Fibroblast of skin of left biceps (primary cell): ENCODE measurements at regions not wholly inside any gene's neighbourhood (a gene's known extent, or its start where the extent isn't known, plus 50 kb on each side); places are given as distances from the start of the nearest gene placed in this dataset.

Experiments used
- DNase-seq, 2 experiments: peaks; one replicate each; pipeline ENCODE4 v3.0.0-alpha.2; 2013; ENCODE audit warnings: low read depth in 2 of 2

DNA sequence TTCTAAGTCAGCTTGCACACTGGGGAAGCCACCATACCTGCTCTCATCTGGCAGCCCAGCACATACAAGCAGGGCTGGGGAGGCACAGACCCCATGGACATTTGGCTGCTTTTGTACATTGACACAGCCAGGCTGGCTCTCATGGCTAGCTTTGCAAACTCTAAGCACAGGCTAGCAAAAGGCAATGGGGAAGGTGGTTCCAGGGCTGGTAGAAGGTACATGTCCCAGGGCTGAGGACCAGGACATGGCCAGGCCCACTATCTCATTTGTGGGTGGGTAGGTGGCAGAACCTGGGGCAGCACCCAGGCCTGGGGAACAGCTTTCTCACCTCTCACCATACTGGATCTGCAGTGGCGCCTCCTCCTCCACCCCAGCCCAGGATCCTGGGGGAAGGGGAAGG, 90.9 kb downstream of the HS1BP3 start:
- no peak for DNase-seq

DNA sequence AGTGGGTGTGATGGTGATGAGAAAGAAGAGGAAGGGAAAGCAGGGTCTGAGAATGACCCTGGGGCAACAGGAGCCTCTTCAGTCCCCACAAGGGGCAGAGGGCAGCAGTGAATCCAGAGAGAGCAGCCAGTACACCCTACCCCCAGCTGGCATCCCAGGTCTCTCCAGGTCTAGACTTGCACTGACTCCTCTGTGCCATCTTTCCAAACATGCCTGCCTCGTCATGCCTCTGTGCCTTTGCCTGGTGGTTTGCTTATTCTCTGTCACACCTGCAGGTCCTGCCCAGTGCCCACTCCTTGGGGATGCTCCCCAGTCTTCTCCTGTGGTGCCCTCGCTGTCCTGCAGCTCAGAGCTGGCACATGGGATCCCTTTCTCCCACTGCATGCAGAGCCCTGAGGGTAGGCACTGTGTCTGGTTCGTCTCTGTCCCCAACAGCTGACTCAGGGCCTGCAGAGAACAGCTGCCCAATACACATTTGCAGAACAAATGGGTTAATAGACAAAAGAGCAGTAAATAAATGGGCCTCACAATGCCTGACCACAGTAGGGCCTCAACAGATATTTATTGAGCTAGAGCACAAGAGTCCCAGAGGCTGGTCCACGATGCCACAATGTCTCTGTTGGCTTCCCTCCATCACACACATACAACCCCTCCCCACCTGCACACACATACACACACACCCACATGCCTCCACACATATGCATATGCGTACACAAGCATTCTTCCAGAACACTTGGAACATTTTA, 89.8 kb downstream of the HS1BP3 start:
- DNase-seq: no peak

DNA sequence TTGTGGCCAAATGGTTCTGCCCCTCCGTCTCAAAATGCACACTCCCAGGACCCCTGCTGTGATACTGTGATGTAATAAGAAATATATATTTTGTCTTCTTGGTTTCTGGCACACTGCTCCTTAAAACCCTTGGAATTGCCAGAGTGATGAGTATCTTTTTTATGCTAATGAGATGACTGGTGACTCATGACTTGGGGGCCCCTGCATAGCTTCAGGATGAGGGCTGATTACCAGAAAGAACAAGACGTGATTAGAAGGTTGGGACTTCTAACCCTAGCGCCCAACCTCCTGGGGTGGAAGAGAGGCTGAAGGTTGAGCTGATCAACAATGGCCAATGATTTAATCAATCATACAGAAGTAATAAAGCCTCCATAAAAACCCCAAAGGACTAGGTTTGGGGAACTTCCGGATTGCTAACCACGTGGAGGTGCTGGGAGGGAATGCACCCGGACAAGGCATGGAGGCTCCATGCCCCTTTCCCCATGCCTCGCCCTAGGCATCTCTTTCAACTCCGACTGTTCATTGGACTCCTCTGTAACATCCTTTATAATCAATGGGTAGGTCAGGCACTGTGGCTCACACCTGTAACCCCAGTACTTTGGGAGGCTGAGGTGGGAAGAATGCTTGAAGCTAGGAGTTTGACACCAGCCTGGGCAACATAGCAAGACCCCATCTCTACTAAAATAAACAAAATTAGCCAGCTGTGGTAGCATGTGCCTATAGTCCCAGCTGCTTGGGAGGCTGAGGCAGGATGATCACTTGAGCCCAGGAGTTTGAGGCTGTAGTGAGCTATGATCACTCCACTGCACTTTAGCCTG, 89.1 kb downstream of the HS1BP3 start:
- peak; percentile 80 to 84 for DNase-seq

DNA sequence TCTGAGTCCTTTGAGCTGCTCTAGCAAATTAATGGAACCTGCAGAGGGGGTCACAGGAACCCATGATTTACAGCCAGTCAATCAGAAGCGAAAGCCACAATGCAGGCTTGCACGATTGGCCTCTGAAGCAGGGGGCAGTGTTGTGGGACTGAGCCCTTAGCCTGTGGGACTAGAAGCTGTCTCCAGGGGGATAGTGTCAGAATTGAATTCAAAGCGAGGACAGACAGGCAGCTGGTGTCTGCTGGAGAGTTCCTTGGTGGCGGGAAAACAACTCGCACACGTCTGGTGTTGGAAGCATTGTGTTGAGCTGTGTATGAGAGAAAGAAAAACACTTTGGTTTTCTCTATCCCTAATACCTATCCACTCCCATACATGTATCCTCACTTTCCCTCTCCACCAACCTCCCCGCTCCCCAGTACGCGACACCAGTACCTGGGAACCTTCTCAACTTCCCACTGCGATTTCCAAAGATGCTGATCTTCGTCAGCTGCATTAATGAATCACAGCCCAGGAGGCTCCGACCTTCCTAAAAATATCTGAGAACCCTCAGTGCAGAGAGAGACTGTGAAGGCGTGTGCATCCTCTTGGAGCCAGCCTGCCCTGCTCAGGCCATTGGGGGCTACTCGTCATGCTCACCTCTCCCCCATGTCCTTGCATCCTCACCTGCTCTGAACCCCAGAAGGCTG, 88.2 kb downstream of the HS1BP3 start:
- DNase-seq: no peak

DNA sequence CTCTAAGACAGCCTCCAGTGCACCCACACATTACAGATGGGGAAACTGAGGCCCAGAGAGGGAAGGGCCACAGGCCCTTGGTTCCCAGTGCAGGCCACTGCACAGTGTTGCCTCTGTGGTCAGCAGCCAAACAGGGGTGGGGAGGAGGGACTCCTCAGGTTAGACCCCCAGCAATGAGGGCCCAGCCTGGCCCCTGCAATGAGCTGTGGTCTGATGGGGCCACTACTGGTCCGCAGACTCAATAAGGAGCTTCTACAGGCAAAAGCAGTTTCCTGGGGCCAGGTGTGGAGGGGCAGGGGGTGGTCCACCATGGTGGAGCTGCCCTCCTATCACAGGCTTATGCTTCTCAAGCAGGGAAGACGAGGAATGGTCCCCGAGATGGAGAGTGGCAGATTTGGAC, 87.6 kb downstream of the HS1BP3 start:
- DNase-seq: no peak

DNA sequence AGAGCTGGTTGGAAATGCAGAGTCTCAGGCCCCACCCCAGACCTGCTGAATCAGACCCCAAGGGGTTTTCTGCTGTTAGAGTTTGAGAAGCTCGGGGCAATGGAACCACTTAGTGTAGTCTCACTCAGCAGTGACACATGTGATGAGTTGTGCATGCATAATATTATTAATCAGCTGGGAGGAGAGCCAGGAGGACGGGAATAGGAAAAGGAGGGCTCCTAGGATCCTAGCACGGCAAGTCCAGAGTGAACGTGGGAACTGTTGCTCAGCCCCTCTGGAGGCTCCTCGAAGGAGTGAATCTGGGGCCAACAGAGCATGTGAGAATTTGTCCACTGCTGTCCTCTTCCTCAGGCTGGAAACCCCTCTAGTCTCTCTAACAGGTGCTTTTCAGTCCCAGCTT, 87.1 kb downstream of the HS1BP3 start:
- peak; percentile 42 to 49 for DNase-seq

DNA sequence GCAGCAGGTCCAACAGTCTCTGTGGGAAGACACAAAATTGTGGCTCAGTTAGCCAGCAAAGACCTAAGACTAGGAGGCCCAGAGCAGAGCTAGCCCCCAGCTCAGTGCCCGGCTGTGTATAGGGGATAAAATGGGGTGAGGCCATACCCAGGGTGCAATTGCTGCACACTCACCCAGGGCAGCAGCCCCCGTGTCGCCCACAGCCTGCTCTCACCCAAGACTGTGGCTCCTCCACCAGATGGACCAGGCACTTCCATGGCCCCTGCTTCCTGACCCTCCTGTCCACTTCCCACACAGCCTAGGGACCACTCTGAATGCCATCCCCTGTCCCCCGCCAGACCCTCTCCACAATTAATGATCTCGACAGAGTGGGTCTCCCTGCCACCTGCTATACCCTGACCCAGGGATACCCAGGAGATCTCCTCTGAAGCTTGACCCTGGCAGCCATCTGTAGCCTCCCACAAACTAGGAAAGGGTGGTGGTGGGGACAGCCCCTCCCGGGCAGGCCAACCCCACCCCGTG, 85.7 kb downstream of the HS1BP3 start:
- no peak for DNase-seq

DNA sequence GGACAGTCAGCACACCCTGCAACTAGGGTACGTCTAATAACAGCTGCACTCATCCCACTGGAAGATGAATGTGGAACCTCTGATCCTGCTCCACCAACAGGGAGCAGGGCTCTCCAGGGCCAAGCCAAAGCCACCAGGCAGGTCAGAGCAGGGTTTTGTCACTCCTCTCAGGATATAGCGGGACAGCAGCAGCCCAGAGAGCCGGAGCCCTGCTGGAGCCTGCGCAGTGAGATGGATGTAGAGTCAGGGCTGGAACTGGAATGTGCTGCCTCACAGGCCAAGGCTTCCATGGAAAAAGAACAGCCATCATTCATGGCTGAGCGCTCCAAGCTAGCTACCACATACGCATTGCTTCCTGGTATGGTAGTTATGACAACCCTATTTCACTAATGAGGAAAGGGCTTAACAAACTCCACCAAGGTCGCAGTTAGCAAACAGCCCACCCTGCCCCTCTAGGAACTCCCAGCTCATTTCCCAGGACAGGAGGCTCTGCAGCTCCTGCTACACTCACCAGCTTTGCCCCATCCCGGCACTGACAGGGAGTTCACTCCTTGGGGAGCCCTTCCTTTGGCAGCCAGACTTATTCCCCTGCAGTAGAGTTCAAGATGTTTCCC, 85.2 kb downstream of the HS1BP3 start:
- no peak for DNase-seq

DNA sequence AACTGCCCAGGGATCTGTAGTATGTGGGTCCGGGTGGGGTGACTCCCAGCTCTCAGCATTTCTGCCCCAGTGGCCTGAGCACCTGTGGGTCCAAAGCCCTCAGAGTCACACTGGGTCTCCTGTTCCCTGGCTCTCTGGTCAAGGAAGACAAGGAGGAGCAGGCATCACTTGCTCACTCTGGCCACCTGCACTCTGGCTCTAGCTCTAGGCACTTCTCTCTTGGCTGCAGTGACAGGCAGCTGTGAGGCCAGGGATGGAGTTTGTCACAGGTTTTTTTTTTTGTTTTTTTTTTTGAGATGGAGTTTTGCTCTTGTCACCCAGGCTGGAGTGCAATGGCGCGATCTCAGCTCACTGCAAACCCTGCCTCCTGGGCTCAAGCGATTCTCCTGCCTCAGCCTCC, 84.6 kb downstream of the HS1BP3 start:
- no peak for DNase-seq

DNA sequence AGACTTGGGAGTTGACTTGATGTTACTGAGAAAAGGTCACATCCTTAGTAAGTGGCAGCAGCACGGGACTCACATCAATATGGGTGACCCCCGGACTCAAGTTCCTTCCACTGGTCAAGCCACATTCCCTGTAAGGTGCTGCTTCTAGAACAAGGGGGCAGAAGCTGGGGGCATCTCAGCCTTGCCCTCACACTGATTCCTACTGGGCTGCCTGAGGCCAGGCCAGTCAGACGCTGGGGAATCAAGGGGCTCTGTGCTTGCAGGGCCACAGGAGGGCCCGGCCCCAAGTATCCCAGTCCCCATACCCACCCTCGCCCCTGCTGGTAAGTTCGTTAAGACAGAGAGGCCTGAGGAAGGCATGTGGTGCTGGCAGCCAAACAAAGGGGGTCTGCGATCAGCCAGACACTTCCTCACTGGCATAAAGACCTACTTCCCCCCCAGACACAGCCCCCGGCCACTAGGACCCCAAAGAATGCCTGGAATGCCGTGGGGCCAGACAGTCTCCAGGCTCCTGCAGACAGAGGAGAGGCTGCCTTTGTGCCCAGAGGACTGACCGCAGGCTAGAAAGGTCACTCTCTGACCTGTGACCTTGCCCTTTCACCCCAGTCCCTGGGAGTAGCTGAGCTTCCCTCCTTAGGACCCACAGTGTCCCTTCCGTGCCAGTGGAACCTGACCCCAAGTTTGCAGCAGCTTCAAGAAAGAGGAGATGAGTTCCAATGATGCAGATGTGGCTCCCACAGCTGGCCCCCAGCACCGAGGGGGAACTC, 83.6 kb downstream of the HS1BP3 start:
- no peak for DNase-seq
